Choroid plexus epithelial cell (primary cell): ENCODE measurements at regions not wholly inside any gene's neighbourhood (a gene's known extent, or its start where the extent isn't known, plus 50 kb on each side); places are given as distances from the start of the nearest gene placed in this dataset.
"Not testable (repeated sequence)": the region's sequence is repeated elsewhere in the genome, so short reads cannot be mapped to it uniquely, and the experiment has no call there.

ENCODE experiments used
- DNase-seq: peaks from one replicate; pipeline ENCODE4 v3.0.0-alpha.2; 2010; ENCODE audit warnings: low read depth
- H3K4me3 ChIP-seq: 2 replicates; pipeline ENCODE4 v1.5.1; 2011; ENCODE audit warnings: low read depth, mild to moderate bottlenecking, control low read depth, low read length, moderate library complexity
- TF ChIP-seq, protein P1 (sequence below): conservative IDR thresholded peaks from 2 replicates; pipeline ENCODE4 v1.5.1; 2011; ENCODE audit warnings: low read depth, mild to moderate bottlenecking, control low read depth, inconsistent platforms, low read length, moderate library complexity

GRCh38 chr12:72876092-72876491 lies 603.9 kb downstream of the TRHDE start:
- DNase-seq: no peak
- TF ChIP-seq, protein P1, sequence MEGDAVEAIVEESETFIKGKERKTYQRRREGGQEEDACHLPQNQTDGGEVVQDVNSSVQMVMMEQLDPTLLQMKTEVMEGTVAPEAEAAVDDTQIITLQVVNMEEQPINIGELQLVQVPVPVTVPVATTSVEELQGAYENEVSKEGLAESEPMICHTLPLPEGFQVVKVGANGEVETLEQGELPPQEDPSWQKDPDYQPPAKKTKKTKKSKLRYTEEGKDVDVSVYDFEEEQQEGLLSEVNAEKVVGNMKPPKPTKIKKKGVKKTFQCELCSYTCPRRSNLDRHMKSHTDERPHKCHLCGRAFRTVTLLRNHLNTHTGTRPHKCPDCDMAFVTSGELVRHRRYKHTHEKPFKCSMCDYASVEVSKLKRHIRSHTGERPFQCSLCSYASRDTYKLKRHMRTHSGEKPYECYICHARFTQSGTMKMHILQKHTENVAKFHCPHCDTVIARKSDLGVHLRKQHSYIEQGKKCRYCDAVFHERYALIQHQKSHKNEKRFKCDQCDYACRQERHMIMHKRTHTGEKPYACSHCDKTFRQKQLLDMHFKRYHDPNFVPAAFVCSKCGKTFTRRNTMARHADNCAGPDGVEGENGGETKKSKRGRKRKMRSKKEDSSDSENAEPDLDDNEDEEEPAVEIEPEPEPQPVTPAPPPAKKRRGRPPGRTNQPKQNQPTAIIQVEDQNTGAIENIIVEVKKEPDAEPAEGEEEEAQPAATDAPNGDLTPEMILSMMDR: no peak
- H3K4me3 ChIP-seq: no peak overlapping the region

- no peak for DNase-seq
- TF ChIP-seq, protein P1: no peak
- H3K4me3 ChIP-seq: no peak overlapping the region
These were observed 616.5 kb downstream of the TRHDE start for GRCh38 chr12:72888693-72889092.

DNA sequence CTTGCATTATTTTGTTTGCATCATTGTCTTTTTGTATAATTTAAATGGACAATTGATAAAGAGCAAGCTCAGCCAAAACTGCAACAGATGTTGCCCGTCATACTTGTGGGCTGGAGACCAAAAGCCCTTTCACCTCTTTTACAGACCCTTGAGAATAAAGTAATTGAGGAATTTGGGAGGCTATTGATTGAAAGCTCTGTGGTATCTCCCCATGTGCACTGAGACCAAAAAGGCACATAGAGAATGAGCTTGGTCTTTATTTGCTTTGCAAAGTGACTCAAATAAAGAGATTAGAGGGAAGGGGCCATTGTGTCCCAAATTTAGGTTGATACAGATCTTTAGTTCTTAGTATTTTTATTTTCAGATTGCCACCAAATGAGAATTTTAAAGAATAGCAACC lies 617.6 kb downstream of the TRHDE start:
- H3K4me3 ChIP-seq: no peak overlapping the region
- DNase-seq: no peak
- TF ChIP-seq, protein P1: no peak

DNA sequence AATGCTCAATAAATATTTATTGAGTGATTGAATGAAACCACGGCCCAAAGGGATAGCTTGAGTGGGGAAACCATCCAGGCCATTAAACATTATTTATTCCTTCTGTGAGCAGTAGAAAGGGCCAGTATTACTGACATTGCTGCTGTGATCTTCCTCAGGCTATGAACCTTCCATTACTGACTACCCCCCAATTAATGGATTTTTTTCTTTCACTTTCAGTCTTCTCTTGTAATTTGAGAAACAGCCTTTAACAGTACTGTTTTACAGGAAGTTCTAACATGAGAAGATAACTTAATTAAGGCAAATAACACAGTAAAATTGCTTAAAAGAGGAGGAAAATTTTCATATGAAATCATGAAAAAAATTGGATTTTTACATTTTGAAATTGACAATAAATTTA lies 629.5 kb downstream of the TRHDE start:
- H3K4me3 ChIP-seq: no peak overlapping the region
- DNase-seq: no peak
- TF ChIP-seq, protein P1: no peak

GRCh38 chr12:72925716-72926115 lies 653.5 kb downstream of the TRHDE start:
- no peak overlapping the region for H3K4me3 ChIP-seq
- DNase-seq: no peak
- TF ChIP-seq, protein P1: no peak

DNA sequence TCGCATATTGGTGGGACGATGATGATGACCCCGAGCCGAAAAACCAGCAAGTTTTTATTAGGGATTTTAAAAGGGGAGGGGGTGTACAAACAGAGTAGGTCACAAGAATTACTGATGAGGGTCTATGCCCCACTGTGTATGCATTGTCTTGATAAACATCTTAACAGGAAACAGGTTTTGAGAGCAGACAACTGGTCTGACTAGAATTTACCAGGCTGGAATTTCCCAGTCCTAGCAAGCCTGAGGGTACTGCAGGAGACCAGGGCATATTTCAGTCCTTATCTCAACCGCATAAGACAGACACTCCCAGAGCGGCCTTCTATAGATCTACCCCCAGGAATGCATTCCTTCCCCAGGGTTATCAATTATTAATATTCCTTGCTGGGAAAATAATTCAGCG lies 659.7 kb downstream of the TRHDE start:
- not testable (repeated sequence) for DNase-seq, H3K4me3 ChIP-seq

DNA sequence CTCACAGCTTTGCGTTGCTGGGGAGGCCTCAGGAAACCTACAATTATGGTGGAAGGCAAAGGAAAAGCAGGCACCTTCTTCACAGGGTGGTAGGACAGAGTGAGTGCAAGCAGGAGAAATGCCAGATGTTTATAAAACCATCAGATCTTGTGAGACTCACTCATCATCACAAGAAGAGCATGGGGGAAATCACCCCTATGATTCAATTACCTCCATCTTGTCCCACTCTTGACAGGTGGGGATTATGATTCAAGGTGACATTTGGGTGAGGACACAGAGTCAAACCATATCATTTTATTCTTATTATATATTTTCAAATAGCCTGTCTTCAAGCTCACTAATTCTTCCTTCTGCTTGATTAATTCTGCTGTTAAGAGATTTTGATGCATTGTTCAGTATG lies 665.3 kb downstream of the TRHDE start:
- no peak overlapping the region for H3K4me3 ChIP-seq
- DNase-seq: no peak
- TF ChIP-seq, protein P1: no peak

DNA sequence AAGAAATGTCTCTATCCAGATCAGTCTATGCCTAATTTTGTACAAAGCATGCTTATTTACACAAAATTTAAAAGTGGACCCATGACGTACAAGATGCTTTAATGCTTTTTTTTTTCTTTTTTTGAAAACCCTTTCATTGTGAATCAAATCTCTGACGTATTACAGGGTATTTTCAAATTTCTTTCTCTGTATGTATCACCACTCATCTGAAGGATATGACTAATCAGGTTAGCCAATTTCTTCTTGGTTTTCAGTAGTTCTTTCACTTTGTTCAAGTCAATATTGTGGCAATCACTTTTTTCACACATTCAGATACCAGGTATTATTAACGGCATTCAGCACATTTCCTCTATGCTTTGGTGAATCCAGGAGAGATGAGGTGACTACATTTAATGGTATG lies 685.3 kb downstream of the TRHDE start:
- no peak overlapping the region for H3K4me3 ChIP-seq
- DNase-seq: no peak
- TF ChIP-seq, protein P1: no peak
